B cell (primary cell): ENCODE measurements at regions not wholly inside any gene's neighbourhood (a gene's known extent, or its start where the extent isn't known, plus 50 kb on each side); places are given as distances from the start of the nearest gene placed in this dataset.

ENCODE experiments used
- ATAC-seq: fragments of 200-7000 bp; cut with Tn5 transposase; one replicate; pipeline ENCODE4 v1.10.0; 2021; ENCODE audit warnings: low read depth, mild to moderate bottlenecking, moderate number of reproducible peaks, moderate library complexity
- CTCF ChIA-PET: fragments of 350-600 bp; sonication (Branson Sonifier 250); formaldehyde crosslinking; loops from one replicate; lab custom pipeline; 2021; ENCODE audit warnings: antibody characterized with exemption, inconsistent platforms; lab: Charles Lee
- POLR2A ChIA-PET: fragments of 350-600 bp; sonication (Branson Sonifier 250); formaldehyde crosslinking; loops from one replicate; lab custom pipeline; 2021; ENCODE audit warnings: antibody characterized with exemption; lab: Charles Lee
- DNase-seq: peaks from one replicate; pipeline ENCODE4 v3.0.0; 2013
- H2AFZ ChIP-seq: 2 replicates; pipeline ENCODE4 v1.6.1; 2012; ENCODE audit warnings: mild to moderate bottlenecking, low read depth, low read length; ENCODE audit not compliant: insufficient read depth, poor library complexity, severe bottlenecking
- H3K27ac ChIP-seq, 2 donors: 1 replicate in 1 of 2; 2 replicates in 1 of 2; pipeline ENCODE4 v1.5.1; 2012 to 2013; ENCODE audit warnings: low read length in 2 of 2, mild to moderate bottlenecking in 2 of 2, moderate library complexity in 1 of 2
- H3K27me3 ChIP-seq, 4 experiments: fragments of 200-600 bp in 1 of 4; sonication (generic) in 1 of 4; replicated peaks in 1 of 4; 1 replicate in 2 of 4; 2 replicates in 2 of 4; pipeline versions ENCODE4 v1.6.1 to v1.7.0; 2013 to 2016; ENCODE audit warnings: low read length in 3 of 4, mild to moderate bottlenecking in 2 of 4, mixed read lengths in 1 of 4, moderate library complexity in 1 of 4; ENCODE audit not compliant: insufficient read depth in 4 of 4, control insufficient read depth in 3 of 4; ENCODE audit errors: control extremely low read depth in 1 of 4
- H3K36me3 ChIP-seq, 2 experiments: replicated peaks in 1 of 2; 1 replicate in 1 of 2; 2 replicates in 1 of 2; pipeline versions ENCODE4 v1.6.1 to v1.7.1; 2013; ENCODE audit warnings: low read length in 1 of 2; ENCODE audit not compliant: insufficient read depth in 2 of 2, control insufficient read depth in 1 of 2; ENCODE audit errors: control extremely low read depth in 1 of 2, extremely low read depth in 1 of 2
- H3K4me1 ChIP-seq, 2 donors: fragments of 200-600 bp in 1 of 2; sonication (generic) in 1 of 2; 1 replicate in 1 of 2; 2 replicates in 1 of 2; pipeline versions ENCODE4 v1.5.1 to v1.6.1; 2013 to 2017; ENCODE audit warnings: low read length in 2 of 2; ENCODE audit not compliant: control insufficient read depth in 2 of 2, insufficient read depth in 2 of 2
- H3K4me2 ChIP-seq: replicated peaks from 2 replicates; pipeline ENCODE3; 2012; ENCODE audit warnings: mild to moderate bottlenecking, low read depth, low read length; ENCODE audit not compliant: poor library complexity, severe bottlenecking
- H3K4me3 ChIP-seq, 5 experiments: fragments of 200-600 bp in 1 of 5; sonication (generic) in 1 of 5; 1 replicate in 3 of 5; 2 replicates in 2 of 5; pipeline versions ENCODE4 v1.5.1 to v1.7.0; 2011 to 2016; ENCODE audit warnings: low read length in 4 of 5, mild to moderate bottlenecking in 4 of 5, low read depth in 2 of 5, control low read depth in 1 of 5, moderate library complexity in 1 of 5; ENCODE audit not compliant: insufficient read depth in 1 of 5; ENCODE audit errors: control extremely low read depth in 1 of 5, extremely low read depth in 1 of 5
- H3K79me2 ChIP-seq: fragments of 200-600 bp; sonication (generic); one replicate; pipeline ENCODE4 v1.6.0; 2016; ENCODE audit warnings: low read length; ENCODE audit not compliant: control insufficient read depth, insufficient read depth
- H3K9ac ChIP-seq: fragments of 200-600 bp; sonication (generic); 2 replicates; pipeline ENCODE4 v1.6.1; 2017; ENCODE audit warnings: mild to moderate bottlenecking, low read length, moderate library complexity
- H3K9me3 ChIP-seq, 3 donors: one replicate each; pipeline versions ENCODE4 v1.6.1 to v1.7.1; 2013; ENCODE audit warnings: low read length in 2 of 3; ENCODE audit not compliant: control insufficient read depth in 2 of 3, insufficient read depth in 1 of 3; ENCODE audit errors: control extremely low read depth in 1 of 3
- H4K20me1 ChIP-seq: 2 replicates; pipeline ENCODE4 v1.6.0; 2012; ENCODE audit warnings: mild to moderate bottlenecking, low read length; ENCODE audit not compliant: insufficient read depth, control insufficient read depth, poor library complexity, severe bottlenecking
- H3K27ac Mint-ChIP-seq: one replicate; pipeline ENCODE4 v1.8.0; 2021; ENCODE audit warnings: mixed read lengths
- H3K27me3 Mint-ChIP-seq: one replicate; pipeline ENCODE4 v1.8.0; 2021; ENCODE audit warnings: mixed read lengths
- H3K4me1 Mint-ChIP-seq: one replicate; pipeline ENCODE4 v1.8.0; 2021; ENCODE audit warnings: mixed read lengths
- H3K4me3 Mint-ChIP-seq: one replicate; pipeline ENCODE4 v1.8.0; 2021; ENCODE audit warnings: mixed read lengths
- H3K9me3 Mint-ChIP-seq: one replicate; pipeline ENCODE4 v1.8.0; 2022; ENCODE audit warnings: mixed read lengths; ENCODE audit not compliant: insufficient read depth
- CTCF ChIP-seq: fragments of 200-600 bp; IDR thresholded peaks from one replicate; pipeline ENCODE4 v1.8.0; 2022; ENCODE audit warnings: antibody characterized with exemption, mild to moderate bottlenecking
- EZH2 ChIP-seq: IDR thresholded peaks from 2 replicates; pipeline ENCODE4 v1.6.1; 2012; ENCODE audit warnings: borderline replicate concordance, low read depth, mild to moderate bottlenecking, moderate library complexity, low read length; ENCODE audit not compliant: insufficient read depth, poor library complexity, severe bottlenecking
- WGBS: methylation state at CpG from one replicate; pipeline ENCODE4 v1.1.5; 2013; ENCODE audit warnings: missing lambda C conversion rate; ENCODE audit not compliant: insufficient coverage; 5-methylcytosine and 5-hydroxymethylcytosine counted together
- intact Hi-C: fragments of 100-400 bp; cut with micrococcal nuclease; formaldehyde crosslinking; loops from one replicate; pipeline ENCODE4 v1.10.0; 2022

- 93% methylated on average over 2 of the region's 6 CpGs for WGBS
- intact Hi-C loops, result no loop called here
- H3K9ac ChIP-seq, result no peak overlapping the region
- no peaks in the 10 kb centered on the region for H4K20me1 ChIP-seq
- H3K27ac ChIP-seq, result no peak overlapping the region
- no peaks in the 10 kb centered on the region for H3K4me1 ChIP-seq
- no peak overlapping the region for H3K4me2 ChIP-seq
- no peaks in the 10 kb centered on the region for H3K27me3 Mint-ChIP-seq
- H3K9me3 ChIP-seq, result peaks cover 0 to 9% (median 0%) of the 10 kb centered on the region in 3 donors
- no peak overlapping the region for H3K4me3 ChIP-seq
- H3K79me2 ChIP-seq, result no peaks in the 10 kb centered on the region
- no peak for TF ChIP-seq EZH2
- TF ChIP-seq CTCF, result no peak
- POLR2A ChIA-PET, result no interaction called here
- no peak overlapping the region for H3K4me3 Mint-ChIP-seq
- H2AFZ ChIP-seq, result no peak overlapping the region
- no peak for ATAC-seq
- no peaks in the 10 kb centered on the region for H3K36me3 ChIP-seq
- peaks cover 5% of the 10 kb centered on the region for H3K9me3 Mint-ChIP-seq
- no peak for DNase-seq
- H3K27me3 ChIP-seq, result no peaks in the 10 kb centered on the region
- CTCF ChIA-PET, result no interaction called here
- no peaks in the 10 kb centered on the region for H3K4me1 Mint-ChIP-seq
- H3K27ac Mint-ChIP-seq, result no peak overlapping the region
Measured at GRCh38 chr16:86864586-86864985, 286.2 kb downstream of the FOXL1 start.

- ChIA-PET CTCF (no interaction called here), POLR2A (no interaction called here)
- no peak overlapping the region for H3K4me3 Mint-ChIP-seq
- Histone ChIP-seq H3K27ac (no peak overlapping the region), H3K27me3 (no peaks in the 10 kb centered on the region), H3K36me3 (no peaks in the 10 kb centered on the region), H3K4me1 (no peaks in the 10 kb centered on the region), H3K4me2 (no peak overlapping the region), H3K79me2 (no peaks in the 10 kb centered on the region), H4K20me1 (no peaks in the 10 kb centered on the region), H2AFZ (no peak overlapping the region), H3K9me3 (peaks cover 0 to 11% (median 0%) of the 10 kb centered on the region in 3 donors), H3K4me3 (no peak overlapping the region), H3K9ac (no peak overlapping the region)
- H3K4me1 Mint-ChIP-seq, result no peaks in the 10 kb centered on the region
- DNase-seq (no peak), ATAC-seq (no peak)
- 68% methylated on average over 23 of the region's 23 CpGs for WGBS
- TF ChIP-seq CTCF, result no peak
- TF ChIP-seq EZH2, result no peak
- intact Hi-C loops, result no loop called here
- H3K27ac Mint-ChIP-seq, result no peak overlapping the region
- peaks cover 5% of the 10 kb centered on the region for H3K9me3 Mint-ChIP-seq
- no peaks in the 10 kb centered on the region for H3K27me3 Mint-ChIP-seq
Measured at GRCh38 chr16:86865851-86866662, 287.7 kb downstream of the FOXL1 start.
